Peyer's patch (tissue), 4 donors: ENCODE measurements at regions not wholly inside any gene's neighbourhood (a gene's known extent, or its start where the extent isn't known, plus 50 kb on each side); places are given as distances from the start of the nearest gene placed in this dataset.

Source experiments
- CTCF ChIP-seq, 6 experiments: fragments of 450-650 bp in 4 of 6; fragments of 200-600 bp in 2 of 6; sonication (generic) in 1 of 6; IDR thresholded peaks; one replicate each; pipeline ENCODE4 v1.5.1; 2017 to 2019; ENCODE audit warnings: antibody characterized with exemption in 6 of 6, mild to moderate bottlenecking in 3 of 6, moderate library complexity in 1 of 6
- POLR2A ChIP-seq, 2 donors: fragments of 450-650 bp; IDR thresholded peaks; one replicate each; pipeline ENCODE4 v1.5.1; 2017; ENCODE audit warnings: antibody characterized with exemption in 2 of 2, mild to moderate bottlenecking in 2 of 2, moderate library complexity in 2 of 2

- TF ChIP-seq POLR2A (IDR thresholded peaks at IDR 0.05) = no peak
- no peak for TF ChIP-seq CTCF (IDR thresholded peaks at IDR 0.05)
These were observed 70.4 kb upstream of the THRB start for GRCh38 chr3:24565053-24565452.
